SJSA1 (cell line): ENCODE measurements at regions not wholly inside any gene's neighbourhood (a gene's known extent, or its start where the extent isn't known, plus 50 kb on each side); places are given as distances from the start of the nearest gene placed in this dataset.

Experiments
- DNase-seq, 2 experiments: peaks; one replicate each; pipeline ENCODE4 v3.0.0-alpha.2; 2015 to 2020; ENCODE audit warnings: low spot score in 2 of 2, low read depth in 1 of 2
- H3K27ac ChIP-seq: fragments of 250-450 bp; sonication (Bioruptor Pico); 2 replicates; pipeline ENCODE4 v1.5.1; 2020; ENCODE audit warnings: mild to moderate bottlenecking, moderate library complexity
- H3K27me3 ChIP-seq: fragments of 250-450 bp; sonication (Bioruptor Pico); replicated peaks from 2 replicates; pipeline ENCODE4 v1.5.1; 2020; ENCODE audit warnings: mild to moderate bottlenecking, moderate library complexity
- H3K36me3 ChIP-seq: fragments of 250-450 bp; sonication (Bioruptor Pico); 2 replicates; pipeline ENCODE4 v1.5.1; 2020; ENCODE audit warnings: mild to moderate bottlenecking
- H3K4me1 ChIP-seq: fragments of 250-450 bp; sonication (Bioruptor Pico); replicated peaks from 2 replicates; pipeline ENCODE4 v1.6.1; 2021; ENCODE audit warnings: mild to moderate bottlenecking
- H3K4me3 ChIP-seq: fragments of 250-450 bp; sonication (Bioruptor Pico); 2 replicates; pipeline ENCODE4 v1.5.1; 2020; ENCODE audit warnings: mild to moderate bottlenecking
- H3K9me3 ChIP-seq: fragments of 250-450 bp; sonication (Bioruptor Pico); replicated peaks from 2 replicates; pipeline ENCODE4 v1.5.1; 2020; ENCODE audit warnings: mild to moderate bottlenecking

GRCh38 chr3:16101295-16102186, 72.9 kb upstream of the GALNT15 start:
- no peak for DNase-seq
- H3K9me3 ChIP-seq = no peaks in the 10 kb centered on the region
- H3K36me3 ChIP-seq = no peaks in the 10 kb centered on the region
- H3K27me3 ChIP-seq = no peaks in the 10 kb centered on the region
- H3K27ac ChIP-seq = peak overlapping the region; percentile 98; the same call in 1 of the 2 replicates
- peaks cover 37% of the 10 kb centered on the region for H3K4me1 ChIP-seq
- no peak overlapping the region for H3K4me3 ChIP-seq

DNA sequence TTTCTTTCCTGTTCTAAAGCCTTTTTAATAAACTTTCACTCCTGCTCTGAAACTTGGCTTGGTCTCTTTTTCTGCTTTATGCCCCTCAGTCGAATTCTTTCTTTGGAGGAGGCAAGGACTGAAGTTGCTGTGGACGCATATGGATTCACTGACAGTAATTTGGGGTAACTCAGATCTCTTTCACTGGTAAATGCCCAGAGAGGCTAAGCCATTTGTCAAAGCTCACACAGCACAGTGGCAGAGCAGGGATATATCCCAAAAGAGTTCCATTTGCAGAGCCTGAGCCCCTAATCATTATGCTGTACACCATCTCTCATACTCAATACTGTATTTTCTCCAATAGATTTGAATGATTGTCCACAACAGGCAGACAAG, 72.3 kb upstream of the GALNT15 start:
- H3K36me3 ChIP-seq = no peaks in the 10 kb centered on the region

DNA sequence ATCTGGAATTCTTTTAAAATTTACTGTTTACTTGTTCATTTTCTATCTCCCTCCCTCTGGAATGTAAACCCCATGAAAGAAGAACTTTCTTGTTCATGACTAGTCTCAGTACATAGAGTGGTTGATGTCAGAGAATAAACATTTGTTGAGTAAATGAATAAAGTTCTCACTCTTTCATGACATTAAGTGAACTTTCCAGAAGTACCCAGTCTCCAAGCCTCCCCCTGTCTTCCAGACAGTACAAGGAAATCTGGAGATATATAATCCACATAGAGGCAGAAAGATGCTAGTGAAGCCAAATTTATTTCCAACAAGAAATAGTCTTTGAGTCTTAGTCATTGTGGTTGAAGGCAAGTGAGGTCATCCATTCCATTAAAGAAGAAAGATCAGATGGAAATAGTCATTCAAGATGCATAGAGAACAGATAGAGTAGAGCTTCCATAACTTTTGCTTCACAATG, 71.5 kb upstream of the GALNT15 start:
- Histone ChIP-seq H3K27me3 (no peaks in the 10 kb centered on the region), H3K4me3 (no peak overlapping the region), H3K4me1 (peaks cover 37% of the 10 kb centered on the region), H3K27ac (peak overlapping the region; percentile 98), H3K9me3 (no peaks in the 10 kb centered on the region), H3K36me3 (no peaks in the 10 kb centered on the region)
- DNase-seq = peak in 1 of 2 experiments; percentile 86

More for the DNA sequence above, 72.3 kb upstream of the GALNT15 start:
- Histone ChIP-seq H3K4me1 (peaks cover 37% of the 10 kb centered on the region), H3K4me3 (no peak overlapping the region), H3K9me3 (no peaks in the 10 kb centered on the region), H3K27me3 (no peaks in the 10 kb centered on the region), H3K27ac (peak overlapping the region; percentile 98)
- no peak for DNase-seq

DNA sequence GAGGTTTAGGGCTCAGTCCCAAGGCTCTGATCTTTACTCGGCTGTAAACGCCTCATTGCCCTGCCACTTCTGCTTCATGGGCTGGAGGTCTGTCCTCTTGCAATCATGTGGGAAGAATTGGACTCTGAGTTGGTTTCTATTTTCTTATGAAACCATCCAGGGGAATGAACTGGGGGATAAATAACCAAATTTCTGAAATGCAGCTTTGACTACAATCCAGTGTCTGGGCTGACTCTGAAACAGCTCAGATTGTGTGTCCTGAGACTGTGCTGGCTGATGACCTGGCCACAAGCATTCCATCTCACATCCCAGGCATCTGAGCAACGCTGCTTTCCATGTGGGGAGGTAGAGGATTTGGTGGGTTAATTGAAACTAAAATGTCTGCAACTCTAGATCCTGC, 71.0 kb upstream of the GALNT15 start:
- DNase-seq = peak; percentile 70 to 71
- H3K27ac ChIP-seq = peak overlapping the region; percentile 98
- no peaks in the 10 kb centered on the region for H3K27me3 ChIP-seq
- H3K4me3 ChIP-seq = no peak overlapping the region
- H3K4me1 ChIP-seq = peaks cover 37% of the 10 kb centered on the region
- H3K9me3 ChIP-seq = no peaks in the 10 kb centered on the region
- no peaks in the 10 kb centered on the region for H3K36me3 ChIP-seq

GRCh38 chr3:16104156-16104555, 70.3 kb upstream of the GALNT15 start:
- peak overlapping the region; percentile 98 for H3K27ac ChIP-seq
- H3K36me3 ChIP-seq = no peaks in the 10 kb centered on the region
- DNase-seq = no peak
- no peaks in the 10 kb centered on the region for H3K9me3 ChIP-seq
- H3K4me3 ChIP-seq = no peak overlapping the region
- no peaks in the 10 kb centered on the region for H3K27me3 ChIP-seq
- peaks cover 37% of the 10 kb centered on the region for H3K4me1 ChIP-seq

GRCh38 chr3:16106050-16106449, 68.4 kb upstream of the GALNT15 start:
- Histone ChIP-seq H3K4me1 (peaks cover 37% of the 10 kb centered on the region), H3K36me3 (no peaks in the 10 kb centered on the region), H3K4me3 (no peak overlapping the region), H3K27ac (no peak overlapping the region), H3K9me3 (no peaks in the 10 kb centered on the region), H3K27me3 (no peaks in the 10 kb centered on the region)
- DNase-seq = no peak

- Histone ChIP-seq H3K4me1 (peaks cover 24% of the 10 kb centered on the region), H3K36me3 (no peaks in the 10 kb centered on the region), H3K4me3 (no peak overlapping the region), H3K9me3 (0 out of 2 replicates have a peak, but pooled peaks cover 4% of the 10 kb centered on the region), H3K27ac (no peak overlapping the region), H3K27me3 (no peaks in the 10 kb centered on the region)
- no peak for DNase-seq
These were observed 66.1 kb upstream of the GALNT15 start for GRCh38 chr3:16108424-16108823.

- Histone ChIP-seq H3K27me3 (no peaks in the 10 kb centered on the region), H3K27ac (no peak overlapping the region), H3K36me3 (no peaks in the 10 kb centered on the region), H3K4me3 (no peak overlapping the region), H3K9me3 (0 out of 2 replicates have a peak, but pooled peaks cover 4% of the 10 kb centered on the region), H3K4me1 (peaks cover 15% of the 10 kb centered on the region)
- no peak for DNase-seq
These were observed 64.6 kb upstream of the GALNT15 start for GRCh38 chr3:16109929-16110328.

DNA sequence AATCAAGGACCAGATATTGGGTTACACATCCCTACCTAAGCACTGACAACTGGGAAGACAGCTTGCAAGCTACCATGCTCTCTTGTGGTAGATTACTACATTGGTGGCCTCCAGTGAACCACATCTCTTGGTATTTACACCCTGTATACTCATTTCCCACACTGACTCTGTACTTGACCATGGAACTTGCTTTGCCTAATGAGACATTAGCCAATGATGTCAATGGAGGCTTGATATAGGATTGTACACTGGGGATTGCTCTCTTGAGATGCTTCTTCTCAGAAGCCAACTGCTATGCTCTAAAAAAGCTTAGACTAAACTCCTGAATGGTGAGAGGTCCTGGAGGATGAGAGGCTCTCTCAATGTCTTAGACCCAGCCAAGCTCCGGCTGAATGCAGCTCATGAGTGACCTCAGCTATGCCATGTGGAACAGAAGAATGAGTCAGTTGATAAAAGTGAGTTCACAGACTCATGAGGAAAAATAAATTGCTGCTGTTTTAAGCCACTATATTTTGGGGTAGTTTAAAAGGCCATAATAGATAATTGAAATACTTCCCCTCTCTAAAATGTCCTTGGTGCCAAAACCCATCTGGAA, 61.5 kb upstream of the GALNT15 start:
- Histone ChIP-seq H3K9me3 (0 out of 2 replicates have a peak, but pooled peaks cover 4% of the 10 kb centered on the region), H3K4me3 (no peak overlapping the region), H3K36me3 (no peaks in the 10 kb centered on the region), H3K27me3 (no peaks in the 10 kb centered on the region), H3K4me1 (peaks cover 15% of the 10 kb centered on the region), H3K27ac (no peak overlapping the region; the same call in 1 of the 2 replicates)
- peak in 1 of 2 experiments; percentile 36 for DNase-seq

GRCh38 chr3:16113704-16114103, 60.8 kb upstream of the GALNT15 start:
- H3K27me3 ChIP-seq = no peaks in the 10 kb centered on the region
- H3K4me3 ChIP-seq = no peak overlapping the region
- no peak overlapping the region; the same call in 1 of the 2 replicates for H3K27ac ChIP-seq
- DNase-seq = no peak
- H3K4me1 ChIP-seq = peaks cover 15% of the 10 kb centered on the region
- H3K9me3 ChIP-seq = 0 out of 2 replicates have a peak, but pooled peaks cover 4% of the 10 kb centered on the region
- no peaks in the 10 kb centered on the region for H3K36me3 ChIP-seq

DNA sequence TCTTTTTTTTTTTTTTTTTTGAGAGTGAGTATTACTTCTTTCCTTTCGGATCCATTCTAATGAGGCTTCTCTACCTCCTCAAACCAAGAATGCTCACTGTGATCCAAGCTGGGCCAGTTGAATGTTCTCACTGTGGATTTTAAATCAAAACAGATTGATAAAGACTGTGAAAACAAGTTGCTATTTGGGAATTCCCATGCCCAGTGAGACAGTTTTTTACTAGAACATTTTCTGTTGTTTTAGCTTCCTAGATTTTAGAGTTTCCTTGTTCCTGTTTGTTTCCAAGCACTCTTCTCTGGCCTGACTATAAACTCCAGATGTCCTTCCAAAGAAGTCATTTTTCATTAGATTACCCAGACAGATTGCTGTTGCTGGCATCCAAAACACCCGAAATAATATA, 60.1 kb upstream of the GALNT15 start:
- no peak for DNase-seq
- H3K4me1 ChIP-seq = peaks cover 15% of the 10 kb centered on the region
- H3K27me3 ChIP-seq = no peaks in the 10 kb centered on the region
- H3K27ac ChIP-seq = no peak overlapping the region
- H3K9me3 ChIP-seq = 0 out of 2 replicates have a peak, but pooled peaks cover 4% of the 10 kb centered on the region
- no peak overlapping the region for H3K4me3 ChIP-seq
- H3K36me3 ChIP-seq = no peaks in the 10 kb centered on the region

DNA sequence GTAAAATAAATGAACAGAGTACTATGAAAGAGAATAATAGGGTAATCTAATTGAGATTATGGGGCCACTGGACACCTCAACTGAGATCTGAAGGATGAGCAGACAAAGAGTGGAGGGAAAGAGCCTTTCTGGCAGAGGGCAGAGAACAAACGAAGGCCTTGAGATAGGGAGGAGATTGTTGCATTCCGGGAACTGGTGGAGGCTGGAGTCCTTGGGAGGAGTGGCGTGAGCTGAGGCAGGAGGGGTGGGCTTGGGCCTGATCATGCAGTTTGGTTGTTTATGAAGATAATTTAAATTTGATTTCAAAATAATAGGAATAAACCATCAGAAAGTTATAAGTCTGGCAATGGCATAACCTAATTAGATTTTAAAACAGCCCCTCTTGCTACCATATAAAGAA, 59.5 kb upstream of the GALNT15 start:
- Histone ChIP-seq H3K27me3 (no peaks in the 10 kb centered on the region), H3K27ac (no peak overlapping the region)
- no peak for DNase-seq

DNA sequence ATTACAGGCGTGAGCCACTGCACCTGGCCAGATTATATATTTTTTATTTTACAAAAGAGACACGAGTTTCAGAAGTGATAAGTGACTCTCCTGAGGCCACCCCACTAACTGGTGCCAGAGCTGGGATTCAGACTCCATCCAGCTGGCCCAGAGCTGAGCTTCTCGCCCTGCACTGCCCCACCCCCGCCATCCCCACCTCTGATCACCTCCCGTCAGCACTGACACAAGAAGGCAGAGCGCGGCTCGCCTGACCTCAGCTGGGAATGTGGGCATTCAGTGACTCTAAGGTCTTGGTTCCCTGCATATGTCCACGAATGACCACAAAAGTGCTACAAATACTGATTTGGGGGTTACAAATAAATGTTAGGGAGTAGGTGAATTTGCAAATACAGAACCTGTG, 56.1 kb upstream of the GALNT15 start:
- H3K36me3 ChIP-seq = no peaks in the 10 kb centered on the region
- no peak overlapping the region for H3K4me3 ChIP-seq
- H3K4me1 ChIP-seq = peaks cover 15% of the 10 kb centered on the region
- no peaks in the 10 kb centered on the region for H3K9me3 ChIP-seq
- no peak overlapping the region for H3K27ac ChIP-seq
- no peak for DNase-seq
- H3K27me3 ChIP-seq = no peaks in the 10 kb centered on the region

More for the DNA sequence above, 59.5 kb upstream of the GALNT15 start:
- Histone ChIP-seq H3K9me3 (0 out of 2 replicates have a peak, but pooled peaks cover 4% of the 10 kb centered on the region), H3K36me3 (no peaks in the 10 kb centered on the region), H3K4me1 (peaks cover 15% of the 10 kb centered on the region), H3K4me3 (no peak overlapping the region)

DNA sequence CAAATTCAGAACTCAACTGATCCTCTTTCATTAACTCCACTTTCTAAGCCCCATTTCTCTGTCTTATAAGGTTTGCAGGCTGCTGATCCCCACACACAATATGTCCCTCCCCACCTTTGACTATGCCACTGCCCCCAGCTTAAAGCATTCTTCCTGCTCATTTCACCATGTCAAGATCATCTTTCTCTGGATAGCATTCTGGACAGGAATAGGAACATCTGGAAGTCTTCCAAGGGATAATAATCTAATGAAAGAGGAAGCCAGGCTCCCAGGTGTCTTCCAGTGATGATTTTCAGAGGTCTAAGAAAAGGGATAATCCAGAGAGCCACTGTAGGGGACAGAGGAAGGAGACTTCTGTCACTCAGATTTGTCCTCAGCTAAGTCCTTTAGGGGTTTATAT, 54.6 kb upstream of the GALNT15 start:
- peaks cover 21% of the 10 kb centered on the region for H3K4me1 ChIP-seq
- H3K4me3 ChIP-seq = no peak overlapping the region
- H3K36me3 ChIP-seq = no peaks in the 10 kb centered on the region
- no peaks in the 10 kb centered on the region for H3K9me3 ChIP-seq
- DNase-seq = no peak
- no peaks in the 10 kb centered on the region for H3K27me3 ChIP-seq
- H3K27ac ChIP-seq = no peak overlapping the region
